Tibial nerve (tissue), 4 donors: ENCODE measurements at regions not wholly inside any gene's neighbourhood (a gene's known extent, or its start where the extent isn't known, plus 50 kb on each side); places are given as distances from the start of the nearest gene placed in this dataset.

ENCODE experiments used
- EP300 ChIP-seq, 2 donors: sonication (generic); formaldehyde crosslinking; IDR thresholded peaks; one replicate each; pipeline ENCODE4 v1.6.1; 2017; ENCODE audit warnings: antibody characterized with exemption in 2 of 2, mild to moderate bottlenecking in 1 of 2
- TF ChIP-seq, protein P1 (sequence below), 5 experiments: fragments of 200-600 bp in 3 of 5; fragments of 450-650 bp in 2 of 5; sonication (generic) in 3 of 5; IDR thresholded peaks; one replicate each; pipeline ENCODE4 v1.5.1; 2016 to 2019; ENCODE audit warnings: antibody characterized with exemption in 5 of 5, mild to moderate bottlenecking in 3 of 5, moderate library complexity in 2 of 5

DNA sequence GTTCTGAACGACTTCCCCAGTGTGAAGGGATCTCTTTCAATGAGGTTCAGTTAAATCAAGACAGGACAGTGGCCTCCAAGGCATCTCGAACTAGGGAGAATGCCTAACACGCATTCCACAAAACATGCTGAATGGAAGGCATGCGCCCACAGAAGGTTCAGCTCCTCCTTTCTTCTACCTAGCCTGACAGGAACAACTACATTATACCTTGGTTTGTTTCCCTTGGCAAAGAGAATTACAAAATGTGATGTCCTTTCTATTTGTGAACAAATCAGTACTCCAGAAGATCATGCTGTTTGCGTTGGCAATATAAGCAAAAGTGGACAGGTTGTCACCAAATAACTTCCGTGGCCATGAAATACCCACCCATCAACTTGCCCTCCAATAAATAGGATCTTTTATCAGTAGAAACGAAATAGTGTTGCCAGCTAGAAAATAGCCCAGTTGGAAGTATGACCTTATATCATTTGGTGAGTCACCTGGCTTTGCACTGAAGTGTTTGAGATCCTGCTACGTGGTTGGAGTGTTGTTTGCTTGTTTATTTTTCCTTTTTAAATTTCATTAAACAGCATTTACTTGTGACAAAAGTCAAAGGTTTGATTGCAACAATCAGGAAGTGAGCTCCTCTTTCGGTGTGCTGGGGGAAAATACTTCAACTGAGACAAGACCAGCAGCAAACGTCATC, 117.0 kb upstream of the FAM204A start:
- TF ChIP-seq, protein P1, sequence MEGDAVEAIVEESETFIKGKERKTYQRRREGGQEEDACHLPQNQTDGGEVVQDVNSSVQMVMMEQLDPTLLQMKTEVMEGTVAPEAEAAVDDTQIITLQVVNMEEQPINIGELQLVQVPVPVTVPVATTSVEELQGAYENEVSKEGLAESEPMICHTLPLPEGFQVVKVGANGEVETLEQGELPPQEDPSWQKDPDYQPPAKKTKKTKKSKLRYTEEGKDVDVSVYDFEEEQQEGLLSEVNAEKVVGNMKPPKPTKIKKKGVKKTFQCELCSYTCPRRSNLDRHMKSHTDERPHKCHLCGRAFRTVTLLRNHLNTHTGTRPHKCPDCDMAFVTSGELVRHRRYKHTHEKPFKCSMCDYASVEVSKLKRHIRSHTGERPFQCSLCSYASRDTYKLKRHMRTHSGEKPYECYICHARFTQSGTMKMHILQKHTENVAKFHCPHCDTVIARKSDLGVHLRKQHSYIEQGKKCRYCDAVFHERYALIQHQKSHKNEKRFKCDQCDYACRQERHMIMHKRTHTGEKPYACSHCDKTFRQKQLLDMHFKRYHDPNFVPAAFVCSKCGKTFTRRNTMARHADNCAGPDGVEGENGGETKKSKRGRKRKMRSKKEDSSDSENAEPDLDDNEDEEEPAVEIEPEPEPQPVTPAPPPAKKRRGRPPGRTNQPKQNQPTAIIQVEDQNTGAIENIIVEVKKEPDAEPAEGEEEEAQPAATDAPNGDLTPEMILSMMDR (IDR thresholded peaks at IDR 0.05), result no peak
- TF ChIP-seq EP300 (IDR thresholded peaks at IDR 0.05), result no peak
